ENCODE measurements at regions not wholly inside any gene's neighbourhood (a gene's known extent, or its start where the extent isn't known, plus 50 kb on each side); places are given as distances from the start of the nearest gene placed in this dataset.

GRCh38 chr15:31234815-31235214 is 91.8 kb upstream of the KLF13 start:
- TF ChIP-seq POLR2AphosphoS5 (IDR thresholded peaks at IDR 0.05), result no peak
- TF ChIP-seq POLR2A (IDR thresholded peaks at IDR 0.05; ENCODE audit: low read depth), result no peak
- no peak for TF ChIP-seq CTCF (IDR thresholded peaks at IDR 0.05)
- intact Hi-C loops (cut with DNase I), result loop anchor here (5.0 kb wide), 1 partner anchor 92 kb away; the partner anchor contains the start of gene KLF13
- DNase-seq (ENCODE audit: extremely low spot score), result no peak
- Histone ChIP-seq H3K4me1 (peaks cover 24 to 28% (median 26%) of the 10 kb centered on the region in 4 donors), H3K27ac (replicated peaks in 1 of 4) (peak overlapping the region in 3 of 4 donors; percentile 82 to 92 (median 83)), H3K27me3 (no peaks in the 10 kb centered on the region), H3K9me3 (no peaks in the 10 kb centered on the region), H3K36me3 (no peaks in the 10 kb centered on the region), H3K4me3 (no peak overlapping the region)
- whole genome bisulfite sequencing, result 75% methylated on average over 5 of the region's 5 CpGs

- 59% methylated on average over 20 of the region's 20 CpGs for WGBS
- intact Hi-C loops (cut with DNase I), result loop anchor here (5.0 kb wide), 1 partner anchor 92 kb away; the partner anchor contains the start of gene KLF13
- H3K36me3 ChIP-seq, result no peaks in the 10 kb centered on the region
- peak overlapping the region; percentile 82 to 92 (median 86) for H3K27ac ChIP-seq (replicated peaks in 1 of 4)
- peak overlapping the region in 1 of 4 donors; percentile 33 for H3K4me3 ChIP-seq
- peaks cover 24 to 28% (median 26%) of the 10 kb centered on the region in 4 donors for H3K4me1 ChIP-seq
- TF ChIP-seq POLR2AphosphoS5 (IDR thresholded peaks at IDR 0.05) (peak in 1 of 2 donors; percentile 35), CTCF (IDR thresholded peaks at IDR 0.05) (no peak), POLR2A (IDR thresholded peaks at IDR 0.05; ENCODE audit: low read depth) (no peak), EP300 (IDR thresholded peaks at IDR 0.05) (no peak)
- H3K27me3 ChIP-seq, result no peaks in the 10 kb centered on the region
- H3K9me3 ChIP-seq, result no peaks in the 10 kb centered on the region
- no peak for DNase-seq (ENCODE audit: extremely low spot score)
These were observed 91.1 kb upstream of the KLF13 start for GRCh38 chr15:31235311-31236183.

DNA sequence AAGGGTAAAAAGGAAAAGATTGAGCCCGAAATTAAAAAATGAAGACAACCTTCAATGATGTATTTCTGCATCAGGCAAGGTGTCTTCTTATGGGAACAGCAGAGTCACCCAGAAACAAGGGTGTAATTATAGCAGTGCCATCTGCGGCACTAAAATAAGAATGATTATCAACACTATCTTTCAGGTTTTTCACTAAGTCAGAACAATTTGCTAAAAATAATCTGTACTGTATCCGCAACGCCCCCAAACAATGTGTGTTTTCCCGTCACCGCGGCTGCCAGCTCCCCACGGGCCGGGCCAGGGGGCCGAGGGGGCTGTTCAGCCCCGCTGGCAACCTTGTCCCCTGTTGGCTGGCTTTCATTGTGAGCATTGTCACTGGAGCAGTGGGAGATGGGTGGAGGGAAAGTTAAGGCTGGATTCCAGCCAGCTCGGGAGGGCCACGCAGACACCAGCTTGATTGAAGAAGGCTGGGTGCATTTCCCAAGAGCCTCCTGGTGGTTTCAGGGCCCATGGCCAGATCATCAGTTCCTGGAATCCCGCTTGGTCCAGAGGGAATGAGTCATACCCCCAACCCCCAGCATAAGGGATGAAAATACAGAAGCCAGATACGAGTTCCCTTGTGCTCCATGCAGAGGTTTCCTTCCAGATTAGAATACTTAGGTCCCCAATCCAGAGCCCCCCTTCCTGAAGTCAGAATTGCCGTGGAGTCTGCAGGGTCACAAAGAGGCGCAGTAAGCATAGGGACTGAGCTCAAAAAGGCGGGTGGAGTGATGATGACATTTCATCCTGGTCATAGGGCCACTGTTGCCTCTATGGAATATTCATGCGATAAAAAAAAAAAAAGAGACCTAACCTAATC is 90.2 kb upstream of the KLF13 start:
- H3K36me3 ChIP-seq, result no peaks in the 10 kb centered on the region
- intact Hi-C loops (cut with DNase I), result loop anchor here (5.0 kb wide), 1 partner anchor 91 kb away; the partner anchor contains the start of gene KLF13
- H3K27ac ChIP-seq (replicated peaks in 1 of 4), result peak overlapping the region; percentile 82 to 92 (median 86)
- 16% methylated on average over 19 of the region's 19 CpGs for WGBS
- TF ChIP-seq POLR2AphosphoS5 (IDR thresholded peaks at IDR 0.05), result peak; percentile 84 to 85
- TF ChIP-seq EP300 (IDR thresholded peaks at IDR 0.05), result peak; percentile 64
- TF ChIP-seq POLR2A (IDR thresholded peaks at IDR 0.05; ENCODE audit: low read depth), result no peak
- H3K27me3 ChIP-seq, result no peaks in the 10 kb centered on the region
- peaks cover 24 to 28% (median 26%) of the 10 kb centered on the region in 4 donors for H3K4me1 ChIP-seq
- H3K4me3 ChIP-seq, result peak overlapping the region; percentile 20 to 44 (median 30)
- H3K9me3 ChIP-seq, result no peaks in the 10 kb centered on the region
- peak; percentile 96 for DNase-seq (ENCODE audit: extremely low spot score)

DNA sequence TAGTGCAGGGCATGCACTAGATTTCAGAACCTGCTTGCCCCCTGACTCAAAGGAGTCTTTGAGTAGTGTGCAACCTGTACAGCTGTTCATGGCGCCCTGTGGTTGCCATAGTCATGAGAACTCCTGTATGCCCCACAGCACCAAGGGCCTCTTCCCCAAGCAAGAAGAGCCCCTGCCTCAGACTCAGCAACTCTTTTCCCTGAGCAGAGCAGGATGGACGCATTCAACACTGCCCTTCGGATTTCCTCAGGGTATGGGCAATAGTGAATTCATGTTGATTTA is 89.7 kb upstream of the KLF13 start:
- TF ChIP-seq EP300 (IDR thresholded peaks at IDR 0.05) (no peak), POLR2AphosphoS5 (IDR thresholded peaks at IDR 0.05) (no peak), CTCF (IDR thresholded peaks at IDR 0.05) (no peak), POLR2A (IDR thresholded peaks at IDR 0.05; ENCODE audit: low read depth) (no peak)
- Histone ChIP-seq H3K27ac (replicated peaks in 1 of 4) (peak overlapping the region; percentile 82 to 92 (median 86)), H3K9me3 (no peaks in the 10 kb centered on the region), H3K4me3 (no peak overlapping the region), H3K36me3 (no peaks in the 10 kb centered on the region), H3K4me1 (peaks cover 24 to 28% (median 26%) of the 10 kb centered on the region in 4 donors), H3K27me3 (no peaks in the 10 kb centered on the region)
- DNase-seq (ENCODE audit: extremely low spot score), result no peak
- WGBS, result 98% methylated on average over 3 of the region's 3 CpGs
- intact Hi-C loops (cut with DNase I), result loop anchor here (5.0 kb wide), 1 partner anchor 90 kb away; the partner anchor contains the start of gene KLF13
